OCI-LY7 (cell line): ENCODE measurements at regions not wholly inside any gene's neighbourhood (a gene's known extent, or its start where the extent isn't known, plus 50 kb on each side); places are given as distances from the start of the nearest gene placed in this dataset.

Experiments used
- CTCF ChIP-seq: fragments of 200-600 bp; sonication (generic); conservative IDR thresholded peaks from 2 replicates; pipeline ENCODE4 v1.5.1; 2014; ENCODE audit warnings: mild to moderate bottlenecking, antibody characterized with exemption, low read length, moderate library complexity, mixed read lengths
- EZH2phosphoT487 ChIP-seq: fragments of 200-600 bp; sonication (generic); IDR thresholded peaks from 2 replicates; pipeline ENCODE4 v1.6.1; 2018; ENCODE audit warnings: low read depth, borderline replicate concordance, mild to moderate bottlenecking, mixed run types, antibody characterized with exemption, low read length, moderate library complexity, mixed read lengths

GRCh38 chr12:113712481-113712880 is 240.8 kb upstream of the LHX5 start:
- TF ChIP-seq CTCF (no peak), EZH2phosphoT487 (no peak)
